Choroid plexus epithelial cell (primary cell): ENCODE measurements at regions not wholly inside any gene's neighbourhood (a gene's known extent, or its start where the extent isn't known, plus 50 kb on each side); places are given as distances from the start of the nearest gene placed in this dataset.

Experiments
- DNase-seq: peaks from one replicate; pipeline ENCODE4 v3.0.0-alpha.2; 2010; ENCODE audit warnings: low read depth
- H3K4me3 ChIP-seq: 2 replicates; pipeline ENCODE4 v1.5.1; 2011; ENCODE audit warnings: low read depth, mild to moderate bottlenecking, control low read depth, low read length, moderate library complexity
- CTCF ChIP-seq: conservative IDR thresholded peaks from 2 replicates; pipeline ENCODE4 v1.5.1; 2011; ENCODE audit warnings: low read depth, mild to moderate bottlenecking, control low read depth, inconsistent platforms, low read length, moderate library complexity

- DNase-seq: no peak
- no peak for TF ChIP-seq CTCF
- H3K4me3 ChIP-seq: no peak overlapping the region
Measured at GRCh38 chr1:238778113-238778512, 608.3 kb upstream of the CHRM3 start.

GRCh38 chr1:238777551-238777950 lies 608.8 kb upstream of the CHRM3 start:
- DNase-seq: peak; percentile 0
- no peak for TF ChIP-seq CTCF
- no peak overlapping the region for H3K4me3 ChIP-seq

DNA sequence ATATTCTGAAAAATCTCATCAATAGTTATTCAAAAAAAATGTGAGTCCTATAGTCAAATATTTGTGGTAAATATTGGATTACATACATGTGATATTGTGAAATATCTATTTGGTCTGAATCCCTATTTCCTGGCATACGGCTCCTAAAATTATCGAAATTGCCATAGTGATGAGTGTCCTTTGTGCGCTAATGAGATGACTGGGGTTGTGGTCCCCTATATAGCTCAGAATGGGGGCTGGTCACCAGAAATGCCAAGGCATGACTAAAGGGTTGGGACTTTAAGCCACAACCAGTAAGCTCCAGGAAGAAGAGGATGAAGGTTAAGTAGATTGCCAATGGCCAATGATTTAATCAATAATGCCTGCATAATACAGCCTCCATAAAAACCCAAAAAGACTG lies 610.2 kb upstream of the CHRM3 start:
- no peak overlapping the region for H3K4me3 ChIP-seq
- TF ChIP-seq CTCF: no peak
- DNase-seq: no peak

DNA sequence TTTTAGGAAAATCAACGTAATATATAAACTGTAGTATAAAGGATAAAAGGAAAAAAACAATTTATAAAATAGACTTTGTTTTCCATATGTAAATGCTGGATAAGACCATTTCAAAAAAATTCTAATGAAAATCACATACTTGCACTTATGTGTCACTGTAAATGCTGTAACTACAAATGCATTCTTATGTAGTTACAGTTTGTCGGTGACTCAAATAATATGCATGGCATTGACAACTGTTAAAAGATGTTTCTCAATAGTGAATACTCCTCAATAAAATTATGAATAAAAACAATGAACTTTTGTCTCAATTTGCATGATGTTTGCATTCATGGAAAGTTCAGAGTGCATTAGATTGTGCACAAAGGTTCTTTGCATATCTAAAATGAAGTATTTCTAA lies 614.0 kb upstream of the CHRM3 start:
- H3K4me3 ChIP-seq: no peak overlapping the region
- DNase-seq: no peak
- TF ChIP-seq CTCF: no peak

GRCh38 chr1:238767321-238767720 lies 619.0 kb upstream of the CHRM3 start:
- DNase-seq: no peak
- H3K4me3 ChIP-seq: no peak overlapping the region
- no peak for TF ChIP-seq CTCF

- TF ChIP-seq CTCF: no peak
- H3K4me3 ChIP-seq: no peak overlapping the region
- no peak for DNase-seq
Measured at GRCh38 chr1:238764779-238765178, 621.6 kb upstream of the CHRM3 start.

DNA sequence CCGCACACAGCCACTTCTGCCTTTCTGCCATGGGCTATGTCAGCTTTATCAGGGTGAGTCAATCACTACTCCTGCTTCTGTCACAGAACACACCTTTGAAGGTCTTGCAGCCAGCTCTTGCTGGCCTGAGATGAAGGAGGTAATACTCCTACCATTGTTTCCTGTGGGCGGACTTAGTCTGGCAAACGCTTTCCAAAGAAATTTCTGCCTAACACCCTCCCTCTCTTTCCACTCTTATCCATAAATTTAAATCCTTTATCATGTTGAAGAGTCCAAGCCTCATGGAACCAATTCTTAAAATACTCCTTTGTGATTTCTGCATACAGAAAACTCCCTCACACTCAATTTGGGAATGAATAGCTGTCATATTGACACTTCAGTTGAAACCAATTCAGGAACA lies 633.1 kb upstream of the CHRM3 start:
- TF ChIP-seq CTCF: no peak
- DNase-seq: no peak

More for the DNA sequence above, 633.1 kb upstream of the CHRM3 start:
- H3K4me3 ChIP-seq: no peak overlapping the region
